ENCODE measurements at regions not wholly inside any gene's neighbourhood (a gene's known extent, or its start where the extent isn't known, plus 50 kb on each side); places are given as distances from the start of the nearest gene placed in this dataset.

- TF ChIP-seq CTCF (IDR thresholded peaks at IDR 0.05) (no peak), POLR2AphosphoS5 (IDR thresholded peaks at IDR 0.05; ENCODE audit: insufficient read depth in 1 of 2, low read depth in 1 of 2) (no peak), POLR2A (IDR thresholded peaks at IDR 0.05) (no peak)
Observed at GRCh38 chr2:221060376-221060775, 511.7 kb downstream of the EPHA4 start.
